KMS-11 (cell line): ENCODE measurements at regions not wholly inside any gene's neighbourhood (a gene's known extent, or its start where the extent isn't known, plus 50 kb on each side); places are given as distances from the start of the nearest gene placed in this dataset.
"Not testable (repeated sequence)": the region's sequence is repeated elsewhere in the genome, so short reads cannot be mapped to it uniquely, and the experiment has no call there.

Experiments used
- H2AFZ ChIP-seq: fragments of 200-600 bp; sonication (generic); 2 replicates; pipeline ENCODE4 v1.6.1; 2016; ENCODE audit warnings: antibody characterized with exemption, mixed run types, low read depth
- H3K27ac ChIP-seq: fragments of 200-600 bp; sonication (generic); 2 replicates; pipeline ENCODE4 v1.6.1; 2016; ENCODE audit warnings: mild to moderate bottlenecking, mixed run types
- H3K27me3 ChIP-seq: fragments of 200-600 bp; sonication (generic); 2 replicates; pipeline ENCODE4 v1.6.1; 2017; ENCODE audit warnings: mild to moderate bottlenecking, low read depth, mixed run types, moderate library complexity; ENCODE audit not compliant: insufficient read depth
- H3K36me3 ChIP-seq: fragments of 200-600 bp; sonication (generic); 2 replicates; pipeline ENCODE4 v1.6.1; 2017; ENCODE audit warnings: mild to moderate bottlenecking, mixed run types; ENCODE audit not compliant: insufficient read depth
- H3K4me1 ChIP-seq: fragments of 200-600 bp; sonication (generic); 2 replicates; pipeline ENCODE4 v1.6.1; 2016; ENCODE audit warnings: mild to moderate bottlenecking, low read depth, mixed run types; ENCODE audit not compliant: poor library complexity, severe bottlenecking
- H3K4me2 ChIP-seq: fragments of 200-600 bp; sonication (generic); 2 replicates; pipeline ENCODE4 v1.7.0; 2016; ENCODE audit warnings: mild to moderate bottlenecking, mixed run types
- H3K4me3 ChIP-seq: fragments of 200-600 bp; sonication (generic); IDR thresholded peaks from 2 replicates; pipeline ENCODE4 v1.6.1; 2017; ENCODE audit warnings: low read depth, low read length, mixed read lengths; ENCODE audit not compliant: insufficient read depth
- H3K79me2 ChIP-seq: fragments of 200-600 bp; sonication (generic); 2 replicates; pipeline ENCODE4 v1.6.1; 2016; ENCODE audit warnings: low read depth, mixed run types; ENCODE audit not compliant: insufficient read depth
- H3K9ac ChIP-seq: fragments of 200-600 bp; sonication (generic); 2 replicates; pipeline ENCODE4 v1.6.1; 2016; ENCODE audit warnings: mild to moderate bottlenecking, mixed run types
- H4K20me1 ChIP-seq: fragments of 200-600 bp; sonication (generic); 2 replicates; pipeline ENCODE4 v1.6.1; 2016; ENCODE audit warnings: mild to moderate bottlenecking, mixed run types; ENCODE audit not compliant: insufficient read depth
- CTCF ChIP-seq: fragments of 200-600 bp; sonication (generic); conservative IDR thresholded peaks from 2 replicates; pipeline ENCODE4 v1.6.1; 2017; ENCODE audit warnings: low read depth, mild to moderate bottlenecking, antibody characterized with exemption, low read length, moderate library complexity, mixed read lengths

GRCh38 chr20:6663751-6664388 is 103.6 kb upstream of the BMP2 start:
- TF ChIP-seq CTCF = no peak
- H2AFZ ChIP-seq = no peak overlapping the region
- H3K27me3 ChIP-seq = no peaks in the 10 kb centered on the region
- H3K4me2 ChIP-seq = no peak overlapping the region
- H3K9ac ChIP-seq = no peak overlapping the region
- H3K36me3 ChIP-seq = no peaks in the 10 kb centered on the region
- peaks cover 10% of the 10 kb centered on the region for H3K4me1 ChIP-seq
- H4K20me1 ChIP-seq = no peaks in the 10 kb centered on the region
- H3K79me2 ChIP-seq = no peaks in the 10 kb centered on the region
- H3K27ac ChIP-seq = no peak overlapping the region
- no peak overlapping the region for H3K4me3 ChIP-seq

GRCh38 chr20:6663104-6663503 is 104.4 kb upstream of the BMP2 start:
- Histone ChIP-seq H3K27ac (no peak overlapping the region), H3K79me2 (no peaks in the 10 kb centered on the region), H3K27me3 (no peaks in the 10 kb centered on the region), H3K36me3 (no peaks in the 10 kb centered on the region), H3K4me1 (peaks cover 10% of the 10 kb centered on the region), H3K9ac (no peak overlapping the region), H4K20me1 (no peaks in the 10 kb centered on the region), H2AFZ (no peak overlapping the region), H3K4me2 (peak overlapping the region; percentile 21), H3K4me3 (no peak overlapping the region)
- TF ChIP-seq CTCF = no peak

- H3K36me3 ChIP-seq = no peaks in the 10 kb centered on the region
- H3K4me2 ChIP-seq = no peak overlapping the region
Observed at GRCh38 chr20:6662309-6662708, 105.2 kb upstream of the BMP2 start.

GRCh38 chr20:6660441-6660840 is 107.0 kb upstream of the BMP2 start:
- Histone ChIP-seq H3K4me3 (no peak overlapping the region), H2AFZ (no peak overlapping the region), H4K20me1 (no peaks in the 10 kb centered on the region), H3K27ac (no peak overlapping the region), H3K36me3 (no peaks in the 10 kb centered on the region), H3K9ac (no peak overlapping the region), H3K79me2 (no peaks in the 10 kb centered on the region), H3K4me1 (peaks cover 10% of the 10 kb centered on the region), H3K4me2 (no peak overlapping the region), H3K27me3 (no peaks in the 10 kb centered on the region)
- no peak for TF ChIP-seq CTCF

More at GRCh38 chr20:6662309-6662708, 105.2 kb upstream of the BMP2 start:
- no peaks in the 10 kb centered on the region for H4K20me1 ChIP-seq
- no peak overlapping the region for H3K4me3 ChIP-seq
- H3K27me3 ChIP-seq = no peaks in the 10 kb centered on the region
- no peak overlapping the region for H3K27ac ChIP-seq
- H2AFZ ChIP-seq = no peak overlapping the region
- no peak for TF ChIP-seq CTCF
- H3K9ac ChIP-seq = no peak overlapping the region
- no peaks in the 10 kb centered on the region for H3K79me2 ChIP-seq
- H3K4me1 ChIP-seq = peaks cover 10% of the 10 kb centered on the region

GRCh38 chr20:6658909-6659308 is 108.6 kb upstream of the BMP2 start:
- H3K4me1 ChIP-seq, H3K9ac ChIP-seq, H3K79me2 ChIP-seq, H3K4me3 ChIP-seq, H4K20me1 ChIP-seq, H3K4me2 ChIP-seq, H3K27me3 ChIP-seq, H2AFZ ChIP-seq, H3K36me3 ChIP-seq, H3K27ac ChIP-seq: not testable (repeated sequence)
